Type B pancreatic cell (in vitro differentiated cells): ENCODE measurements at regions not wholly inside any gene's neighbourhood (a gene's known extent, or its start where the extent isn't known, plus 50 kb on each side); places are given as distances from the start of the nearest gene placed in this dataset.

Experiments
- DNase-seq: peaks from one replicate; pipeline ENCODE4 v3.0.0; 2021; ENCODE audit warnings: mixed read lengths; ENCODE audit not compliant: unreplicated experiment; ENCODE audit errors: extremely low spot score
- H3K27ac Mint-ChIP-seq: 2 replicates; pipeline ENCODE4 v1.8.0; 2021; ENCODE audit warnings: mild to moderate bottlenecking, mixed read lengths
- H3K27me3 Mint-ChIP-seq: 2 replicates; pipeline ENCODE4 v1.8.0; 2021; ENCODE audit warnings: mixed read lengths
- H3K36me3 Mint-ChIP-seq: 2 replicates; pipeline ENCODE4 v1.8.0; 2021; ENCODE audit warnings: mixed read lengths
- H3K4me1 Mint-ChIP-seq: one replicate; pipeline ENCODE4 v1.8.0; 2021; ENCODE audit warnings: mixed read lengths; ENCODE audit not compliant: unreplicated experiment
- H3K4me3 Mint-ChIP-seq: 2 replicates; pipeline ENCODE4 v1.8.0; 2021; ENCODE audit warnings: mild to moderate bottlenecking, mixed read lengths
- H3K9me3 Mint-ChIP-seq: 2 replicates; pipeline ENCODE4 v1.8.0; 2021; ENCODE audit warnings: mixed read lengths
- TF ChIP-seq, protein P1 (sequence below): fragments of 200-600 bp; sonication (generic); conservative IDR thresholded peaks from 2 replicates; pipeline ENCODE4 v1.5.0; 2021; ENCODE audit warnings: antibody characterized with exemption, mild to moderate bottlenecking

DNA sequence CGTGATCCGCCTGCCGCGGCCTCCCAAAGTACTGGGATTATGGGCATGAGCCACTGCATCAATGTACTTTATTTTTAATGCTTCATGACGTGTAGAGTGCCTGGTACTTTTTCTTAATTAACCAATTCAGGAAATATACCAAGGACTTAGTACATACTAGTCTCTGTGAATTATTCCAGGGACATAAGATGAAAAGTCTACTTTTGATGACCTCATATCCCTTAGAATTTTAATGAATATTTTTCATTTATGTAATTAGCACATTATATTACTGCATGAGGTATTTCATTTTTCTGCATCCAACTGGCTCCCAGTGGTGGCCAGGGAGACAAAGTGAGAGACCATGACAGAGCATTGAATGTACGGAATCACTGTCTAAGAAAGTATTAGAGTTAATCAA lies 577.7 kb upstream of the NOVA1 start:
- DNase-seq = no peak
- Mint-ChIP-seq H3K4me3 (no peak overlapping the region), H3K27ac (no peak overlapping the region), H3K36me3 (no peaks in the 10 kb centered on the region), H3K9me3 (peaks cover 11% of the 10 kb centered on the region), H3K27me3 (no peaks in the 10 kb centered on the region), H3K4me1 (no peaks in the 10 kb centered on the region)
- TF ChIP-seq, protein P1, sequence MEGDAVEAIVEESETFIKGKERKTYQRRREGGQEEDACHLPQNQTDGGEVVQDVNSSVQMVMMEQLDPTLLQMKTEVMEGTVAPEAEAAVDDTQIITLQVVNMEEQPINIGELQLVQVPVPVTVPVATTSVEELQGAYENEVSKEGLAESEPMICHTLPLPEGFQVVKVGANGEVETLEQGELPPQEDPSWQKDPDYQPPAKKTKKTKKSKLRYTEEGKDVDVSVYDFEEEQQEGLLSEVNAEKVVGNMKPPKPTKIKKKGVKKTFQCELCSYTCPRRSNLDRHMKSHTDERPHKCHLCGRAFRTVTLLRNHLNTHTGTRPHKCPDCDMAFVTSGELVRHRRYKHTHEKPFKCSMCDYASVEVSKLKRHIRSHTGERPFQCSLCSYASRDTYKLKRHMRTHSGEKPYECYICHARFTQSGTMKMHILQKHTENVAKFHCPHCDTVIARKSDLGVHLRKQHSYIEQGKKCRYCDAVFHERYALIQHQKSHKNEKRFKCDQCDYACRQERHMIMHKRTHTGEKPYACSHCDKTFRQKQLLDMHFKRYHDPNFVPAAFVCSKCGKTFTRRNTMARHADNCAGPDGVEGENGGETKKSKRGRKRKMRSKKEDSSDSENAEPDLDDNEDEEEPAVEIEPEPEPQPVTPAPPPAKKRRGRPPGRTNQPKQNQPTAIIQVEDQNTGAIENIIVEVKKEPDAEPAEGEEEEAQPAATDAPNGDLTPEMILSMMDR = no peak

DNA sequence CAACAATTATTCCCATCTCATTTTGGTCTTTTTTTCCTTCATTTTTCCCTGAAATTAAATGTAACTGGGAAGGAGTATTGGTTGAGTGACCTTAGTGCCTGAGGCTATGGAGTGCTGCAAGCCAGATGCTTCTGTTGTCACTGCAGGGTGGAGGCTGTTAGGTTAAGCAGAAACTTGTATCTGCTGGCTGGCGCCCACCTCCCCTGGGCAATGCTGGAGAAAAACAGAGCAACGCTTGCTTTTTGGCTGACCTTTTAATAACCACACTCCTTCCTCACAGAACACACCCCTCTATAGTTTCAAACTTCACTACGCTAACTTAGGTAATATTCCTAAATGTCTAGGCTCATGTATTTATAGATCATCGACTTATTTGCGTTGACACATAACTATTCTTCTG lies 583.5 kb upstream of the NOVA1 start:
- TF ChIP-seq, protein P1 = no peak
- Mint-ChIP-seq H3K36me3 (no peaks in the 10 kb centered on the region), H3K4me1 (no peaks in the 10 kb centered on the region), H3K27ac (no peak overlapping the region), H3K27me3 (no peaks in the 10 kb centered on the region), H3K9me3 (no peaks in the 10 kb centered on the region), H3K4me3 (no peak overlapping the region)
- DNase-seq = no peak

DNA sequence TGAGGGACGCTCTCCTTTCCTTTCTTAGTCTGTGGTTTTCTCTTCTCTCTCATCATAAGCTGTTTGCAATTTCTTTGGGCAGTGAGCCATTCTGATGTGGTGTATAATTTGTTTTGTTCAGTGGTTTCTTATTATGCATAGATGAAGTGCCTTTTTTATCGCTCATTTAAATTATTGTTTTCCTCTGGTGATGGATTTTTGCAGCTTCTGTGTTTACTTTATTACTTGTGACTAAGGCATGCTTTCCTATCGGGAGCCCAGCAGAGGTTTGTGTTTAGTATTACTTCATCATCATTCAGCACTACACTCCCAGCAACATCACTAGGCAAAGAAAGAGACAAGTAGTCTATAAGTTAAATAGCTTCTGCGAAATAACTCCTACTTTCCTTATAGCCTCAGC lies 586.6 kb upstream of the NOVA1 start:
- no peaks in the 10 kb centered on the region for H3K9me3 Mint-ChIP-seq
- TF ChIP-seq, protein P1 = no peak
- DNase-seq = no peak
- H3K4me1 Mint-ChIP-seq = no peaks in the 10 kb centered on the region
- H3K36me3 Mint-ChIP-seq = no peaks in the 10 kb centered on the region
- H3K4me3 Mint-ChIP-seq = no peak overlapping the region
- H3K27ac Mint-ChIP-seq = no peak overlapping the region
- H3K27me3 Mint-ChIP-seq = no peaks in the 10 kb centered on the region

DNA sequence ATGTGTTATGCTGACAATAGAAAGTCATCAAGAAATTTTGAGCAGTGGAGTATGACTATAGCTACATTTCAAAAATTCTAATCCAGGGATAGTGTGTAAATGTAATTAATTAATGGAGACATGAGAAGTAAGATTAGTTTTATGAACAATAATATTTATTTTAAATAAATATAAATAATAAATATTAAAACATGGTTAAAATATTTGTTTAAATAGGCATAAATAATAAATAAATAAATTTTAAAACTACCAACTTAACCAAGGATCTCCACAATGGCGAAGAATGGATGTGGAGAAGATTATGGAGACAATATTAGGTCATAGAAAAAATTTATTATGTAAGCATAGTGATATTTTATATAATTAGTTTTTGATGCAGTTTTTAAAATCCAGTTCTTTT lies 588.2 kb upstream of the NOVA1 start:
- Mint-ChIP-seq H3K9me3 (no peaks in the 10 kb centered on the region), H3K4me3 (no peak overlapping the region)

DNA sequence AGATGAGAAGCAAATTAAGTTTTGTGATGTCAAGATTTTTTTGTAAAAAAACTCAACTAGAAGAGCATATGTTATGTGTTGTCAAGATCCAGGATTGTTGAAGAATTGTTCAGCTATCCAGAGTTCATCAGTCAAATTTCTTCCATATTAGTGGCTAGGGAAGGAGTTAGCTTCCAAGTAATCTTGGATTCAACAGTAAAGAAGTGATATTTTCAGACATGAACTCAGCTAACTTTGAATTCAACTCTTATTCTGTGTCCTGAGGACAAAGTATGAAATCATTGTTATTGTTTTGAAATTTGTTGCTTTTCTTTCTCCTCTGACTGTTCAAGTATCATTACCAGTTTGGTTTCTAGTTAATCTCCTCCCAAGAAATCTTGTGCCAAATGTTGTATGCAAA lies 589.3 kb upstream of the NOVA1 start:
- TF ChIP-seq, protein P1 = no peak
- DNase-seq = no peak
- H3K27me3 Mint-ChIP-seq = no peaks in the 10 kb centered on the region
- no peaks in the 10 kb centered on the region for H3K9me3 Mint-ChIP-seq
- H3K4me3 Mint-ChIP-seq = no peak overlapping the region
- no peak overlapping the region for H3K27ac Mint-ChIP-seq
- no peaks in the 10 kb centered on the region for H3K36me3 Mint-ChIP-seq
- no peaks in the 10 kb centered on the region for H3K4me1 Mint-ChIP-seq

More for the DNA sequence above, 588.2 kb upstream of the NOVA1 start:
- Mint-ChIP-seq H3K36me3 (no peaks in the 10 kb centered on the region), H3K4me1 (no peaks in the 10 kb centered on the region), H3K27me3 (no peaks in the 10 kb centered on the region), H3K27ac (no peak overlapping the region)
- TF ChIP-seq, protein P1 = no peak
- no peak for DNase-seq

DNA sequence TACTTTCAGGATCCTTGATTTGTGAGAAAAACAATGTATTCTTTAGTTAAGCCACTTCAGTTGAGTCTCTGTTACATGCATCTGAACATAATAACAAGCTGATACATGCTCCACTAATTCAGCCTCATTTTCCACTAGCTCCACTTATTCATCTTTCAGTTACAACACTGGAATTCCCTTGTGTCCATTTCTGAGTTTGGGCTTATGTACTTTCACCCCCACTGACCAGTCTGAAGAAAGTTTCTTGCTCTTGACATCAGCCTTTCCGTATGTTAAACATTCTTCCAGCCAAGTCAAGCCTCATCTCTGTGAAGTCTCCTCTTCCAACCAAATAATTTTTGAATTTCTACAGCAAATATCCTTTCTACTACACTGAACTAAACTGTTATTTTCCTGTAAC lies 592.5 kb upstream of the NOVA1 start:
- no peak for DNase-seq
- H3K27me3 Mint-ChIP-seq = no peaks in the 10 kb centered on the region

More for the DNA sequence above, 592.5 kb upstream of the NOVA1 start:
- no peak overlapping the region for H3K4me3 Mint-ChIP-seq
- H3K9me3 Mint-ChIP-seq = no peaks in the 10 kb centered on the region
- H3K27ac Mint-ChIP-seq = no peak overlapping the region
- no peaks in the 10 kb centered on the region for H3K4me1 Mint-ChIP-seq
- TF ChIP-seq, protein P1 = no peak
- no peaks in the 10 kb centered on the region for H3K36me3 Mint-ChIP-seq
